RWPE1 (cell line): ENCODE measurements at regions not wholly inside any gene's neighbourhood (a gene's known extent, or its start where the extent isn't known, plus 50 kb on each side); places are given as distances from the start of the nearest gene placed in this dataset.

Experiments used
- CTCF ChIA-PET: fragments of 350-600 bp; sonication (Branson Sonifier 250); formaldehyde crosslinking; extraction: SDS; loops from one replicate; lab custom pipeline; 2021; lab: Yijun Ruan, JAX
- POLR2A ChIA-PET: fragments of 400-600 bp; formaldehyde crosslinking; extraction: SDS; loops from one replicate; lab custom pipeline; 2020; ENCODE audit warnings: antibody characterized with exemption; ENCODE audit not compliant: low non-redundant PET; lab: Yijun Ruan, JAX
- DNase-seq: peaks from one replicate; pipeline ENCODE4 v3.0.0; 2012; ENCODE audit warnings: low spot score
- H3K27ac ChIP-seq: fragments of 450-650 bp; 2 replicates; pipeline ENCODE4 v1.5.1; 2017
- TF ChIP-seq, protein P1 (sequence below): fragments of 450-650 bp; conservative IDR thresholded peaks from 2 replicates; pipeline ENCODE4 v1.5.1; 2017; ENCODE audit warnings: low read depth, mild to moderate bottlenecking

DNA sequence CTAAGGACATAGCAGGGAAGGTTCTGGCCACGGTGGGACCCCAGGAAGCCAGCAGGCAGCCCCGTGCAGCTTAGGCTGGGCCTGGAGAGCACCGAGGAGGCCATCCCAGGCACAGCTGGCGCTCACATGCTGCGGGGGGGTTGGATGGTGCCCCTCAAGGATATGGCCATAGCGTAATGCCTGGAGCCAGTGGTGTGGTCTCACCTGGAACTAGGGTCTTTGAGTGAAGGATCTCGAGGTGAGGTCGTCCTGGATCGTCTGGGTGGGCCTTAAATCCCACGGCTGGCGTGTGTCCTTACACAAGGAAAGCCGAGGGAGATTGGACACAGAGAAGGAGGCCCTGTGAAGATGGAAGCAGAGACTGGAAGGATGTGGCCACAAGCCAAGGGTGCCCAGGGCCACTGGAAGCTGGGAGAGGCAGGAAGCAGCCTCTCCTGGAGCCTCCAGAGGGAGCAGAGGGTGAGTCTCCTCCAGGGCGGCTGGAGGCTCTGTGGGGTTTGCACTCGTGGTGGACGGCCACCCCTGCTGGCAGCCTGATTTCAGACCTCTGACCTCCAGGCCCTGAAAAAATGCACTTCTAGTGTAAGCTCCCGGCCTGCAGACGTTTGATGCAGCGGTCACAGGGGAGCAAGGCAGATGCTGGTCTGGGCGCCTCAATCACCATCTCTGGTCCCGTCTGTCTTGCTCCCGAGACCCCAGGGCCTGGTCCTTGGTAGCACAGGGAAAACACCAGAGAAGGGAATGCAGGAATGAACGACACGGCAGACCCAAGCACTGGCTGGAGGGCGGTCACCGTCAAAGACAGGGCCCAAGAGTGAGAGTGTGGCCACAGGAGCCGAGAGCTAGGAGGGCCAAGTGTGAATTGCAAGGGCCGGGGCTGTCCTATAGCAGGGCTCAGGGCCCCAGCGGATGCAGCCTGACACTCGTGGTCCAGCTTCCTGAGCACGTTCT lies 218.6 kb downstream of the KIF26A start:
- DNase-seq: no peak
- TF ChIP-seq, protein P1, sequence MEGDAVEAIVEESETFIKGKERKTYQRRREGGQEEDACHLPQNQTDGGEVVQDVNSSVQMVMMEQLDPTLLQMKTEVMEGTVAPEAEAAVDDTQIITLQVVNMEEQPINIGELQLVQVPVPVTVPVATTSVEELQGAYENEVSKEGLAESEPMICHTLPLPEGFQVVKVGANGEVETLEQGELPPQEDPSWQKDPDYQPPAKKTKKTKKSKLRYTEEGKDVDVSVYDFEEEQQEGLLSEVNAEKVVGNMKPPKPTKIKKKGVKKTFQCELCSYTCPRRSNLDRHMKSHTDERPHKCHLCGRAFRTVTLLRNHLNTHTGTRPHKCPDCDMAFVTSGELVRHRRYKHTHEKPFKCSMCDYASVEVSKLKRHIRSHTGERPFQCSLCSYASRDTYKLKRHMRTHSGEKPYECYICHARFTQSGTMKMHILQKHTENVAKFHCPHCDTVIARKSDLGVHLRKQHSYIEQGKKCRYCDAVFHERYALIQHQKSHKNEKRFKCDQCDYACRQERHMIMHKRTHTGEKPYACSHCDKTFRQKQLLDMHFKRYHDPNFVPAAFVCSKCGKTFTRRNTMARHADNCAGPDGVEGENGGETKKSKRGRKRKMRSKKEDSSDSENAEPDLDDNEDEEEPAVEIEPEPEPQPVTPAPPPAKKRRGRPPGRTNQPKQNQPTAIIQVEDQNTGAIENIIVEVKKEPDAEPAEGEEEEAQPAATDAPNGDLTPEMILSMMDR: no peak
- ChIA-PET POLR2A (no interaction called here), CTCF (no interaction called here)
- H3K27ac ChIP-seq: no peak overlapping the region

DNA sequence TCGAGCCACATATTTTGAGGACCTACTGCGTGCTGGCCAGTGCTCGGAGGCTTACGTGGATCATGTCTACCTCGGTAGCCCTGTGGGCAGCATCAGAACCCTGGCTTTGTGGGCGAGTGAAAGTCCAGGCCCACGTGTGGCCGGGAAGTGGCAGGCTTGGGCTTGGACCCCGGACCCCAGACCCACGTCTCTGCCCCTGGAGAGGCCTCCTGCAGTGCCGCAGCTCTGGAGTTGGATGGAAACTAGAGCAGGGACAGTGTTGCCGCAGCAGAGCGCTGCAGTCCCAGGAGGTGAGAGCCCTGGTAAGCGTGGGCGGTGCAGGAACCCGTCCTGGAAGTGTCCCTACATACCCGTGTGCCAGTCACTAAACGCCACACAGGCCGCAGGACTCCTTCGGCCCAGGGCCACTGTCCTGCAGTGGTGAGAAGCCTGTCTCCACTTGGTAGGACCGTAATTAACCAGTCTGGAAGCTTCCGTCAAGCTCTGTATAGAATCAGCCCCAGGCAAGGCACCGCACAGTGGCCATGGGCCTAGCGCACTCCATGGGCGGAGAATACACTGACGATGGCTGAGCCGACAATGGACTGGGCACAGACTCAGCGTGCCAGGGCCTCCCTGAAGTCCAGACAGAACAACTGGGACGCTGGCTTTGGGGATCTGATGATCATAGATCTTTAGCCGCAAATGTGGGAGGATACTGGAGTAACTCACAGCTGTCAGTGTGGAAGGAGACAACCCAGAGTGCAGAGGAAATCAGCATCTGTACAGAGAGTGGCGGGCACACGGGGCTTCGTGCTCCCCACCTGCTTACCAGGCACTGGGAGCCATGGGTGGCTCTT lies 219.5 kb downstream of the KIF26A start:
- TF ChIP-seq, protein P1: no peak
- DNase-seq: no peak
- POLR2A ChIA-PET: no interaction called here
- H3K27ac ChIP-seq: no peak overlapping the region
- CTCF ChIA-PET: no interaction called here

DNA sequence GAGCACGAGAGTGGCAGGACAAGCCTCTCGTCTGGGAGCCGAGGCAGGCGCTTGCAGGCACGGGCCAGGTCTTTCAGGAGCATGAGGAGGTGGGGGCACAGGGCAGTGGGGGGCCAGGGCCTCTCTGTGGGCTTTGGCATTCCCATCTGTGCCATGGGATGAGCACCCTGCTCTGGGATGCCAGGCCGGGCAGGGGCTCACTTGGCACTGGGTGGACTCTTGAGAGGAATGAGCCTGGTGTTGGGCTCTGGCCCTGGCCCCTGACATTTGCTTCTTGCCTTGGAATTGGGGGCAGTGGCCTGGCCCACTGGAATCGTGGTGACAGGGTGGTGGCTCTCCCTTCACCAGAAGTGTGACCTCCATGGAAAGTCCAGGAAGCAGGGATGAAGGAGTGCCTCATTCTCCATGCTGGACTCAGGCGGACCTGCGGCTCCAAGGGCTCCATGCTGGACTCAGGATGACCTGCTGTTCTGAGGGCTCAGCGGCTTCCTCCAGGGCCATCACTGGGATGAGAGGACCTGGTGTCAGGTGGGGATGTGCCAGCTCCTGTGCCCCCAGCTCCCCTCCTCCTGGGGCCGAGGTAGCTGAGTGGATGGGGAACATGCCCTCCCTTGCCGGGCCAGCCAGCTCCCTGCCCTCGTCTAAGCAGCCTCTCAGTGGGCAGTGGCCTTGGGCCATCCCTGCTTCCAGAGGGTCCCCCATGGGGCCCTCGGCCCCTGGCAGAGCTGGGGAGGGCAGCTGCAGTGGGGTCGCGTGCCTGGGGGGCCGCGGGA lies 220.3 kb downstream of the KIF26A start:
- no peak for DNase-seq
- ChIA-PET POLR2A (no interaction called here), CTCF (interaction anchor here (0.7 kb wide), 1 partner anchor 13 kb away, joined by 5 read pairs; no protein-coding TSS in a partner anchor)
- no peak overlapping the region for H3K27ac ChIP-seq
- TF ChIP-seq, protein P1: no peak

DNA sequence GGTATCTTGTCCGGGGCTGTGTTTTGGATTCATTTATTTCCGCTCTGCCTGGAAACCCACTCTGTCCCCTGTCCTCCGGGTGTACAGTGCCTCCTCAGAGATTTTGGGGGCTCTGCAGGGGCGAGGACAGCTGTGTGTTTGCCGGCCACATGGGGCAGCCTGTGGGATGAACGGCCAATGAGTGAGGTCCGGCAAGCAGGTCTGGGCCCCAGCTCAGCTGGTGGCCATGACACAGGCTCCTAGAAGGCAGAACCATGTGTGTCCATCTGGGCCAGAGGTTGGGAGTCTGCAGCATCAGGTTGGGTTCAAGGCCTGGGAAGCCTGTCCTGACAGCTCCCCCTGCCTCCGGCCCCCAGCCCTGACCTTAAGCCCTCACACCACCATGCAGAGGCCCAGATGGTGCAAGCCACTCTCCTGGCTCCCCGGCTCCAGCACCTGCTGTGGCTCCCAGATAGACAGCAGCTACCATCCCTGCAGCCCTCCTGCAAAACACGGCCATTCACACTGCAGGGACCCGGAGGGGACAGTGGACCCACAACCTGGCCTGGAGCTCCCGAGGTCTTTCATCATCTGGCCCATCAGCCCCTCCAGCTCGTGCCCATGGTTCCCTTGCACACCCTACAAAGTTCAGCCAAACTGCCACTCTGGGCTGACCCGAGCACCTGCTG lies 220.1 kb upstream of the C14orf180 start:
- H3K27ac ChIP-seq: no peak overlapping the region
- CTCF ChIA-PET: interaction anchor here (0.7 kb wide), 1 partner anchor 14 kb away, joined by 5 read pairs; no protein-coding TSS in a partner anchor
- no peak for DNase-seq
- POLR2A ChIA-PET: no interaction called here
- TF ChIP-seq, protein P1: no peak

DNA sequence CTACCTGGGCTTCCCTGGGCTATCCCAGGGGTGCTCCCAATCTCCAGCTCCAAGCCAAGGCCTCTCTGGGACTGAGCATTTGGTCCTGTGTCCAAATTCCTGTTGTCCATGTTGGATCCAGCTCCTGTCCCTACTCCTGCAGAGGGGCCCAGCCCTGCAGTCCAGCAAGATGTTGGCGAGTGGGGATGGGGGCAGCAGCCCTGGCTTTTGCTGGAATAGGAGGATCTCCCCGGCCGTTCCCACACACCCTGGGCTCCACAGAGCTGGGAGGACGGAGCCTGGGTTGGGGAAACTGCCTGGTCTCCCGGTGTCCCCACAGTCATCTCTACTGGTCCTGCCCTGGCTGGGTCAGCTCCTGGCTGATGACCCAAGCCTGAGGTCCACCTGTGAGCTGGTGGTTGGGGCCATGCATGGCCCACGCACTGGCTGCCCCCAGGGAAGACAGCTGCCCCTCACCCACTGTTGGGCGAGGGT lies 219.6 kb upstream of the C14orf180 start:
- no peak for DNase-seq
- POLR2A ChIA-PET: no interaction called here

More for the DNA sequence above, 219.6 kb upstream of the C14orf180 start:
- CTCF ChIA-PET: interaction anchor here (1.1 kb wide), 1 partner anchor 10 kb away, joined by 5 read pairs; no protein-coding TSS in a partner anchor
- TF ChIP-seq, protein P1: no peak
- H3K27ac ChIP-seq: no peak overlapping the region
